SK-N-SH (cell line): ENCODE measurements at regions not wholly inside any gene's neighbourhood (a gene's known extent, or its start where the extent isn't known, plus 50 kb on each side); places are given as distances from the start of the nearest gene placed in this dataset.

ENCODE experiments used
- EZH2phosphoT487 ChIP-seq: fragments of 200-600 bp; sonication (generic); IDR thresholded peaks from 2 replicates; pipeline ENCODE4 v1.6.1; 2017; ENCODE audit warnings: low read depth, mixed run types, mild to moderate bottlenecking, antibody characterized with exemption, moderate library complexity, borderline replicate concordance
- TF ChIP-seq, protein P1 (sequence below): fragments of 200-600 bp; sonication (generic); IDR thresholded peaks from 2 replicates; pipeline ENCODE4 v1.6.1; 2017; ENCODE audit warnings: antibody characterized with exemption, mild to moderate bottlenecking, moderate library complexity

DNA sequence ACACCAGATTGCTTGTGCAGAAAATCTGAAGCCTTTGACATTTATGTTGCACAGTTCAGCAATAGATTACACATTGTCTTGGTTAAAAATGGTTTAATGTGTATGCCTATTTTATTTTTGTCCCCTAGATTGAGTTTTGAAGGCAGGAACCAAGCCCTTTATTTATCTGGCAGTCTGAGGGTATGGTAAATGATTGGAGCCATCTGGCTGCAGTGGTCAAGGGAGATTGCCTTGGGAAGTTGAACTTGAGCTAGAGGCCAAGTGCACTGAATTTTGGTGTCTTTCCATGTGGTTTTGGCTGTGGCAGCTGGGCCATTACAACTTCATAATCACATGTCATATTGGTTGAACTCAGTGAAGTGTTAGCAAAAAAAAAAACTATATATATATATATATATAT, 248.7 kb upstream of the C2CD4B start:
- TF ChIP-seq, protein P1, sequence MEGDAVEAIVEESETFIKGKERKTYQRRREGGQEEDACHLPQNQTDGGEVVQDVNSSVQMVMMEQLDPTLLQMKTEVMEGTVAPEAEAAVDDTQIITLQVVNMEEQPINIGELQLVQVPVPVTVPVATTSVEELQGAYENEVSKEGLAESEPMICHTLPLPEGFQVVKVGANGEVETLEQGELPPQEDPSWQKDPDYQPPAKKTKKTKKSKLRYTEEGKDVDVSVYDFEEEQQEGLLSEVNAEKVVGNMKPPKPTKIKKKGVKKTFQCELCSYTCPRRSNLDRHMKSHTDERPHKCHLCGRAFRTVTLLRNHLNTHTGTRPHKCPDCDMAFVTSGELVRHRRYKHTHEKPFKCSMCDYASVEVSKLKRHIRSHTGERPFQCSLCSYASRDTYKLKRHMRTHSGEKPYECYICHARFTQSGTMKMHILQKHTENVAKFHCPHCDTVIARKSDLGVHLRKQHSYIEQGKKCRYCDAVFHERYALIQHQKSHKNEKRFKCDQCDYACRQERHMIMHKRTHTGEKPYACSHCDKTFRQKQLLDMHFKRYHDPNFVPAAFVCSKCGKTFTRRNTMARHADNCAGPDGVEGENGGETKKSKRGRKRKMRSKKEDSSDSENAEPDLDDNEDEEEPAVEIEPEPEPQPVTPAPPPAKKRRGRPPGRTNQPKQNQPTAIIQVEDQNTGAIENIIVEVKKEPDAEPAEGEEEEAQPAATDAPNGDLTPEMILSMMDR: no peak
- TF ChIP-seq EZH2phosphoT487: no peak
